ENCODE measurements at regions not wholly inside any gene's neighbourhood (a gene's known extent, or its start where the extent isn't known, plus 50 kb on each side); places are given as distances from the start of the nearest gene placed in this dataset.

- no peak for TF ChIP-seq CTCF (IDR thresholded peaks at IDR 0.05)
- no peak for TF ChIP-seq POLR2A (IDR thresholded peaks at IDR 0.05)
These were observed 192.4 kb upstream of the MYLIP start for GRCh38 chr6:15936503-15936902.

Data from stomach (tissue), 4 donors.